ENCODE measurements at regions not wholly inside any gene's neighbourhood (a gene's known extent, or its start where the extent isn't known, plus 50 kb on each side); places are given as distances from the start of the nearest gene placed in this dataset.
"Not testable (repeated sequence)": the region's sequence is repeated elsewhere in the genome, so short reads cannot be mapped to it uniquely, and the experiment has no call there.

GRCh38 chr5:92695123-92696003, 885.7 kb downstream of the NR2F1-AS1 start:
- Histone ChIP-seq H3K4me1 (ENCODE audit: insufficient read depth, low read length) (no peaks in the 10 kb centered on the region), H3K9ac (ENCODE audit: low read length) (no peak overlapping the region), H3K36me3 (ENCODE audit: insufficient read depth, low read length) (no peaks in the 10 kb centered on the region), H3K27me3 (ENCODE audit: control insufficient read depth in 1 of 2, insufficient read depth in 2 of 2, low read length in 2 of 2) (no peaks in the 10 kb centered on the region), H3K9me3 (ENCODE audit: low read length) (no peaks in the 10 kb centered on the region), H3K4me3 (ENCODE audit: low read depth in 1 of 2, low read length in 2 of 2) (no peak overlapping the region), H3K27ac (ENCODE audit: low read depth, low read length) (no peak overlapping the region)

- Histone ChIP-seq H3K9ac (ENCODE audit: low read length) (no peak overlapping the region), H3K9me3 (ENCODE audit: low read length) (no peaks in the 10 kb centered on the region), H3K36me3 (ENCODE audit: insufficient read depth, low read length) (no peaks in the 10 kb centered on the region), H3K27me3 (ENCODE audit: control insufficient read depth in 1 of 2, insufficient read depth in 2 of 2, low read length in 2 of 2) (no peaks in the 10 kb centered on the region), H3K4me3 (ENCODE audit: low read depth in 1 of 2, low read length in 2 of 2) (no peak overlapping the region), H3K27ac (ENCODE audit: low read depth, low read length) (no peak overlapping the region), H3K4me1 (ENCODE audit: insufficient read depth, low read length) (no peaks in the 10 kb centered on the region)
Measured at GRCh38 chr5:92694067-92694466, 887.0 kb downstream of the NR2F1-AS1 start.

- not testable (repeated sequence) for H3K36me3 ChIP-seq (ENCODE audit: insufficient read depth, low read length); H3K4me1 ChIP-seq (ENCODE audit: insufficient read depth, low read length); H3K4me3 ChIP-seq (ENCODE audit: low read depth in 1 of 2, low read length in 2 of 2); H3K9me3 ChIP-seq (ENCODE audit: low read length); H3K9ac ChIP-seq (ENCODE audit: low read length); H3K27me3 ChIP-seq (ENCODE audit: control insufficient read depth in 1 of 2, insufficient read depth in 2 of 2, low read length in 2 of 2); H3K27ac ChIP-seq (ENCODE audit: low read depth, low read length)
Measured at GRCh38 chr5:92691955-92692354, 889.1 kb downstream of the NR2F1-AS1 start.

- Histone ChIP-seq H3K4me1 (ENCODE audit: insufficient read depth, low read length) (no peaks in the 10 kb centered on the region), H3K4me3 (ENCODE audit: low read depth in 1 of 2, low read length in 2 of 2) (no peak overlapping the region), H3K9me3 (ENCODE audit: low read length) (no peaks in the 10 kb centered on the region), H3K27ac (ENCODE audit: low read depth, low read length) (no peak overlapping the region), H3K36me3 (ENCODE audit: insufficient read depth, low read length) (no peaks in the 10 kb centered on the region), H3K27me3 (ENCODE audit: control insufficient read depth in 1 of 2, insufficient read depth in 2 of 2, low read length in 2 of 2) (no peaks in the 10 kb centered on the region), H3K9ac (ENCODE audit: low read length) (no peak overlapping the region)
Measured at GRCh38 chr5:92687821-92688722, 892.9 kb downstream of the NR2F1-AS1 start.

- H3K27ac ChIP-seq (ENCODE audit: low read depth, low read length) = no peak overlapping the region
- no peaks in the 10 kb centered on the region for H3K27me3 ChIP-seq (ENCODE audit: control insufficient read depth in 1 of 2, insufficient read depth in 2 of 2, low read length in 2 of 2)
- no peaks in the 10 kb centered on the region for H3K9me3 ChIP-seq (ENCODE audit: low read length)
- no peaks in the 10 kb centered on the region for H3K4me1 ChIP-seq (ENCODE audit: insufficient read depth, low read length)
- H3K4me3 ChIP-seq (ENCODE audit: low read depth in 1 of 2, low read length in 2 of 2) = no peak overlapping the region
- H3K36me3 ChIP-seq (ENCODE audit: insufficient read depth, low read length) = no peaks in the 10 kb centered on the region
- no peak overlapping the region for H3K9ac ChIP-seq (ENCODE audit: low read length)
Measured at GRCh38 chr5:92678640-92679039, 902.4 kb downstream of the NR2F1-AS1 start.

GRCh38 chr5:92676215-92677165, 904.5 kb downstream of the NR2F1-AS1 start:
- Histone ChIP-seq H3K27me3 (ENCODE audit: control insufficient read depth in 1 of 2, insufficient read depth in 2 of 2, low read length in 2 of 2) (no peaks in the 10 kb centered on the region), H3K9ac (ENCODE audit: low read length) (no peak overlapping the region), H3K4me1 (ENCODE audit: insufficient read depth, low read length) (no peaks in the 10 kb centered on the region), H3K9me3 (ENCODE audit: low read length) (no peaks in the 10 kb centered on the region), H3K36me3 (ENCODE audit: insufficient read depth, low read length) (no peaks in the 10 kb centered on the region), H3K4me3 (ENCODE audit: low read depth in 1 of 2, low read length in 2 of 2) (no peak overlapping the region), H3K27ac (ENCODE audit: low read depth, low read length) (no peak overlapping the region)

- no peaks in the 10 kb centered on the region for H3K9me3 ChIP-seq (ENCODE audit: low read length)
- H3K4me1 ChIP-seq (ENCODE audit: insufficient read depth, low read length) = no peaks in the 10 kb centered on the region
- H3K27ac ChIP-seq (ENCODE audit: low read depth, low read length) = no peak overlapping the region
- no peak overlapping the region for H3K9ac ChIP-seq (ENCODE audit: low read length)
- no peaks in the 10 kb centered on the region for H3K36me3 ChIP-seq (ENCODE audit: insufficient read depth, low read length)
- H3K27me3 ChIP-seq (ENCODE audit: control insufficient read depth in 1 of 2, insufficient read depth in 2 of 2, low read length in 2 of 2) = no peaks in the 10 kb centered on the region
- H3K4me3 ChIP-seq (ENCODE audit: low read depth in 1 of 2, low read length in 2 of 2) = no peak overlapping the region
Measured at GRCh38 chr5:92674321-92674720, 906.7 kb downstream of the NR2F1-AS1 start.

- Histone ChIP-seq H3K4me3 (ENCODE audit: low read depth in 1 of 2, low read length in 2 of 2) (no peak overlapping the region), H3K9ac (ENCODE audit: low read length) (no peak overlapping the region), H3K9me3 (ENCODE audit: low read length) (no peaks in the 10 kb centered on the region), H3K36me3 (ENCODE audit: insufficient read depth, low read length) (no peaks in the 10 kb centered on the region), H3K27me3 (ENCODE audit: control insufficient read depth in 1 of 2, insufficient read depth in 2 of 2, low read length in 2 of 2) (no peaks in the 10 kb centered on the region), H3K27ac (ENCODE audit: low read depth, low read length) (no peak overlapping the region), H3K4me1 (ENCODE audit: insufficient read depth, low read length) (no peaks in the 10 kb centered on the region)
Measured at GRCh38 chr5:92665506-92665905, 915.5 kb downstream of the NR2F1-AS1 start.

- H3K27ac ChIP-seq (ENCODE audit: low read depth, low read length) = no peak overlapping the region
Measured at GRCh38 chr5:92662741-92663140, 918.3 kb downstream of the NR2F1-AS1 start.

GRCh38 chr5:92659246-92659645, 921.8 kb downstream of the NR2F1-AS1 start:
- no peak overlapping the region for H3K9ac ChIP-seq (ENCODE audit: low read length)
- no peaks in the 10 kb centered on the region for H3K4me1 ChIP-seq (ENCODE audit: insufficient read depth, low read length)
- H3K36me3 ChIP-seq (ENCODE audit: insufficient read depth, low read length) = no peaks in the 10 kb centered on the region
- no peaks in the 10 kb centered on the region for H3K27me3 ChIP-seq (ENCODE audit: control insufficient read depth in 1 of 2, insufficient read depth in 2 of 2, low read length in 2 of 2)
- H3K9me3 ChIP-seq (ENCODE audit: low read length) = no peaks in the 10 kb centered on the region
- no peak overlapping the region for H3K4me3 ChIP-seq (ENCODE audit: low read depth in 1 of 2, low read length in 2 of 2)
- no peak overlapping the region for H3K27ac ChIP-seq (ENCODE audit: low read depth, low read length)

More at GRCh38 chr5:92662741-92663140, 918.3 kb downstream of the NR2F1-AS1 start:
- no peaks in the 10 kb centered on the region for H3K4me1 ChIP-seq (ENCODE audit: insufficient read depth, low read length)
- no peaks in the 10 kb centered on the region for H3K36me3 ChIP-seq (ENCODE audit: insufficient read depth, low read length)
- H3K4me3 ChIP-seq (ENCODE audit: low read depth in 1 of 2, low read length in 2 of 2) = no peak overlapping the region
- no peaks in the 10 kb centered on the region for H3K9me3 ChIP-seq (ENCODE audit: low read length)
- no peak overlapping the region for H3K9ac ChIP-seq (ENCODE audit: low read length)
- H3K27me3 ChIP-seq (ENCODE audit: control insufficient read depth in 1 of 2, insufficient read depth in 2 of 2, low read length in 2 of 2) = no peaks in the 10 kb centered on the region

- not testable (repeated sequence) for H3K4me1 ChIP-seq (ENCODE audit: insufficient read depth, low read length); H3K27ac ChIP-seq (ENCODE audit: low read depth, low read length); H3K9ac ChIP-seq (ENCODE audit: low read length); H3K36me3 ChIP-seq (ENCODE audit: insufficient read depth, low read length); H3K4me3 ChIP-seq (ENCODE audit: low read depth in 1 of 2, low read length in 2 of 2); H3K9me3 ChIP-seq (ENCODE audit: low read length); H3K27me3 ChIP-seq (ENCODE audit: control insufficient read depth in 1 of 2, insufficient read depth in 2 of 2, low read length in 2 of 2)
Measured at GRCh38 chr5:92654601-92655000, 926.4 kb downstream of the NR2F1-AS1 start.

All from muscle layer of colon (tissue), 2 donors.